WERI-Rb-1 (cell line): ENCODE measurements at regions not wholly inside any gene's neighbourhood (a gene's known extent, or its start where the extent isn't known, plus 50 kb on each side); places are given as distances from the start of the nearest gene placed in this dataset.

ENCODE experiments used
- DNase-seq: peaks from one replicate; pipeline ENCODE4 v3.0.0-alpha.2; 2020
- H3K27ac ChIP-seq: fragments of 250-450 bp; sonication (Bioruptor Pico); 2 replicates; pipeline ENCODE4 v1.5.1; 2020; ENCODE audit warnings: mild to moderate bottlenecking, moderate library complexity
- H3K27me3 ChIP-seq: fragments of 250-450 bp; sonication (Bioruptor Pico); 2 replicates; pipeline ENCODE4 v1.5.1; 2021; ENCODE audit warnings: mild to moderate bottlenecking, low read depth, moderate library complexity; ENCODE audit not compliant: insufficient read depth, severe bottlenecking
- H3K36me3 ChIP-seq: fragments of 250-450 bp; sonication (Bioruptor Pico); 2 replicates; pipeline ENCODE4 v1.5.1; 2020; ENCODE audit warnings: mild to moderate bottlenecking, moderate library complexity
- H3K4me3 ChIP-seq: 2 replicates; pipeline ENCODE4 v1.5.1; 2011; ENCODE audit warnings: low read depth, mild to moderate bottlenecking, control low read depth, low read length
- H3K9me3 ChIP-seq: fragments of 250-450 bp; sonication (Bioruptor Pico); 2 replicates; pipeline ENCODE4 v1.5.1; 2021; ENCODE audit warnings: mild to moderate bottlenecking, moderate library complexity; ENCODE audit not compliant: severe bottlenecking
- TF ChIP-seq, protein P1 (sequence below): IDR thresholded peaks from 2 replicates; pipeline ENCODE4 v1.5.1; 2011; ENCODE audit warnings: low read depth, mild to moderate bottlenecking, control low read depth, inconsistent platforms, low read length

DNA sequence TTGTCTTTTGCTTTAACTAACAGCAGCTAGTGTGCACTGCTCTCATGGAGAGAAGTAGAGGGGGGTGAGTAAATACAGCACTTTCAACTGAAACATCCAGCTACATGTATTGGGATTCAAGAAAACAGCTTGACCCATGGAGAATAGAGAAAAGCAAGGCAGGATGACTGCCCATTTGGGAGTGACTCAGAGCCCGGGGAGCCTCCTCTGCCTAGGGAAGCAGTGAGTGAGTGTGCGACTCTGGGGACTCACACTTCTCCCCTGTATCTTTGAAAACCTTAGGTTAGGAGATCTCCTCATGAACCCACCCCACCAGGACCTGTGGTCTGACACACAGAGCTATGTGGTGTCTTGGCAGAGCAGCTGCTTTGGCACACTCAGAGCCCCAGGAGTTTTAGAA, 82.0 kb upstream of the PTGFR start:
- no peak for DNase-seq
- H3K9me3 ChIP-seq, result peaks cover 9% of the 10 kb centered on the region
- TF ChIP-seq, protein P1, sequence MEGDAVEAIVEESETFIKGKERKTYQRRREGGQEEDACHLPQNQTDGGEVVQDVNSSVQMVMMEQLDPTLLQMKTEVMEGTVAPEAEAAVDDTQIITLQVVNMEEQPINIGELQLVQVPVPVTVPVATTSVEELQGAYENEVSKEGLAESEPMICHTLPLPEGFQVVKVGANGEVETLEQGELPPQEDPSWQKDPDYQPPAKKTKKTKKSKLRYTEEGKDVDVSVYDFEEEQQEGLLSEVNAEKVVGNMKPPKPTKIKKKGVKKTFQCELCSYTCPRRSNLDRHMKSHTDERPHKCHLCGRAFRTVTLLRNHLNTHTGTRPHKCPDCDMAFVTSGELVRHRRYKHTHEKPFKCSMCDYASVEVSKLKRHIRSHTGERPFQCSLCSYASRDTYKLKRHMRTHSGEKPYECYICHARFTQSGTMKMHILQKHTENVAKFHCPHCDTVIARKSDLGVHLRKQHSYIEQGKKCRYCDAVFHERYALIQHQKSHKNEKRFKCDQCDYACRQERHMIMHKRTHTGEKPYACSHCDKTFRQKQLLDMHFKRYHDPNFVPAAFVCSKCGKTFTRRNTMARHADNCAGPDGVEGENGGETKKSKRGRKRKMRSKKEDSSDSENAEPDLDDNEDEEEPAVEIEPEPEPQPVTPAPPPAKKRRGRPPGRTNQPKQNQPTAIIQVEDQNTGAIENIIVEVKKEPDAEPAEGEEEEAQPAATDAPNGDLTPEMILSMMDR, result no peak
- no peaks in the 10 kb centered on the region for H3K27me3 ChIP-seq
- no peak overlapping the region for H3K27ac ChIP-seq
- H3K4me3 ChIP-seq, result no peak overlapping the region
- no peaks in the 10 kb centered on the region for H3K36me3 ChIP-seq

DNA sequence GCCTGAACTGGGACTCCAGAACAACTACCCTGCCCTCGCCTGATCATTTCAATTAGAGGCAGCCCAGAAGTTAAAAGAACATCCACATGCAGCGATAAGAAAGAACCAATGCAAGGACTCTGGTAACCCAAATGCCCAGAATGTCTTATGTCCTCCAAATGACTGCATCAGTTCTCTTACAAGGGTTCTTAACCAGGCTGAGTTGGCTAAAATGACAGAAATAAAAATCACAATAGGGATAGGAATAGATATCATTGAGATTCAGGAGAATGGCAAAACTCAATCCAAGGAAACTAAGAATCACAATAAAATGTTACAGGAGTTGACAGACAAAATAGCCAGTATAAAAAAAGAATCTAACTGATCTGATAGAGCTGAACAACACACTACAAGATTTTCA, 80.1 kb upstream of the PTGFR start:
- Histone ChIP-seq H3K4me3 (no peak overlapping the region), H3K36me3 (no peaks in the 10 kb centered on the region), H3K27me3 (no peaks in the 10 kb centered on the region), H3K27ac (no peak overlapping the region), H3K9me3 (peaks cover 9% of the 10 kb centered on the region)
- TF ChIP-seq, protein P1, result no peak
- DNase-seq, result no peak

DNA sequence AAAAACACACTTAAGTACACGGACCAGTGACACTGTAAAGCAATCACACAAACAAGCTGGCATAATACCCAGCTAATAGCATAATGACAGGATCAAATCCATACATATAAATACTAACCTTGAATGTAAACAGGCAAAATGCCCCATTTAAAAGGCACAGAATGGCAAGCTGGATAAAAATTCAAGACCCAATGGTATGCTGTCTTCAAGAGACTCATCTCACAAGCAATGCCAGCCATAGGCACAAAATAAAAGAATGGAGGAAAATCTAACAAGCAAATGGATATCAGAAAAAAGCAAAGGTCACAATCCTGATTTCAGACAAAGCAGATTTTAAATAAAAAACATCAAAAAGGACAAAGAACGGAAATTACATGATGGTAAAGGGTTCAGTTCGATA, 79.1 kb upstream of the PTGFR start:
- no peaks in the 10 kb centered on the region for H3K36me3 ChIP-seq
- TF ChIP-seq, protein P1, result no peak
- no peaks in the 10 kb centered on the region for H3K27me3 ChIP-seq
- H3K27ac ChIP-seq, result no peak overlapping the region
- H3K9me3 ChIP-seq, result peaks cover 9% of the 10 kb centered on the region
- no peak for DNase-seq
- H3K4me3 ChIP-seq, result no peak overlapping the region

DNA sequence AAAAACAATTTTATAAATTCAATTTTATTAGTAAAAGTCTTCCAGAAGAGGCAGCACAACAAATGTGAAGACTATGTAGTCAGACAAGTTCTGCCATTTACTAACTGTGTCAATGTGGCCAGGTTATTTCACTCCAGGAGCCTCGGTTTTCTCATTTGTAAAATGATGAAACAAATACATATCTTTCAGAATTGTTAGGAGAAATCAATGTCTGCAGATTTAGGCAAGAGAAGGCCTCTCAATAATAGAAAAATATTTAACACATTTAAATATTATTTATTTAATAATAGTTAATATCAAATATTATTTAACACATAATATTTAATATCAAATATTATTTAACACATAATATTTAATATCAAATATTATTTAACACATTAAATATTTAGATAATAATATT, 75.6 kb upstream of the PTGFR start:
- Histone ChIP-seq H3K27ac (no peak overlapping the region), H3K4me3 (no peak overlapping the region), H3K9me3 (peaks cover 9% of the 10 kb centered on the region), H3K36me3 (no peaks in the 10 kb centered on the region), H3K27me3 (no peaks in the 10 kb centered on the region)
- TF ChIP-seq, protein P1, result no peak
- DNase-seq, result no peak

DNA sequence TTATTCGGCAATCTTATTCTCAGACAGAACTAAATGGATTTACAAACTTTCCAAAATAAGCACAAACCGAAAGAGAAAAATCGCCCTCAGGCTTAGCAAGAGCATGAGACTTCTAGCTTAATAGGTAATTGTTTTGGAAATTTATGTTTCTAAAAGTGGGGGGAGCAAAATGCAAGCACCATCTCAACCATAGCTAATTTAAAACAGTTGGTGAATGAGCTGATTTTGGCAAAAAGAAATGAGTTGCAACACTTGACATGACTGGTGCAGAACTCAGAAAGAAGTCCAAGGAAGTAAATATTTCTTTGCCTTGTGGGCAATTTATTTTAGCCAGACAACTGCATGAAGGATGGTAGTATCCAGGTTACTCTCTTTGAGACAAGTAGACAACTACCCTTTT, 71.5 kb upstream of the PTGFR start:
- Histone ChIP-seq H3K36me3 (no peaks in the 10 kb centered on the region), H3K9me3 (no peaks in the 10 kb centered on the region), H3K4me3 (no peak overlapping the region), H3K27me3 (no peaks in the 10 kb centered on the region), H3K27ac (no peak overlapping the region)
- no peak for DNase-seq
- TF ChIP-seq, protein P1, result no peak

DNA sequence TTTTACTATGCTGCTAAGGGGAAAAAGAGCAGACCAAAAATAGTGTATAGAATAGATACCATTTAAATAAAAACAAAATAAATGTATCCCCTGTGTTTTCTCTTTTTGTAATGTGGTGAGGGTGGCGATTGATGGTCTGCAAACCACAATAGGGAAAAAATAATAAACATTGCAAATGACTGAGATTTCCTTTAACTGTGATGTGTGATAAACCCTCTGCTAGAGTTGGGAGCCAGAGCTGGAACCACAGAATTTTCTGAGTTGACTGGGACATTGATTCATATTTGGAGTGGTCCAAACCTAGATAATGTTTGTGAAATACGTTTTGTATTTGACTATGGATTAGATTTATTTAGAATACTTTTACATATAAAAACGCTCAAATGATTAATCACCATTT, 70.6 kb upstream of the PTGFR start:
- Histone ChIP-seq H3K27ac (no peak overlapping the region), H3K27me3 (no peaks in the 10 kb centered on the region), H3K36me3 (no peaks in the 10 kb centered on the region), H3K9me3 (no peaks in the 10 kb centered on the region), H3K4me3 (no peak overlapping the region)
- TF ChIP-seq, protein P1, result no peak
- DNase-seq, result no peak
